SK-N-SH treated with all-trans-retinoic acid at 6 μM for 48 hours (cell line): ENCODE measurements at regions not wholly inside any gene's neighbourhood (a gene's known extent, or its start where the extent isn't known, plus 50 kb on each side); places are given as distances from the start of the nearest gene placed in this dataset.

ENCODE experiments used
- CSRNP3 ChIP-seq: fragments of 250-450 bp; sonication (Bioruptor Pico); IDR thresholded peaks from 2 replicates; pipeline ENCODE4 v1.5.1; 2021; ENCODE audit warnings: mild to moderate bottlenecking, moderate library complexity
- TCF4 ChIP-seq: fragments of 250-450 bp; sonication (Bioruptor Pico); IDR thresholded peaks from 2 replicates; pipeline ENCODE4 v1.8.0; 2021; ENCODE audit warnings: mild to moderate bottlenecking, moderate library complexity, borderline replicate concordance
- TOX ChIP-seq: fragments of 250-450 bp; sonication (Bioruptor Pico); IDR thresholded peaks from 2 replicates; pipeline ENCODE4 v1.8.0; 2021; ENCODE audit warnings: mild to moderate bottlenecking, moderate library complexity, borderline replicate concordance
- TSHZ2 ChIP-seq: fragments of 250-450 bp; sonication (Bioruptor Pico); IDR thresholded peaks from 2 replicates; pipeline ENCODE4 v1.5.0; 2020; ENCODE audit warnings: mild to moderate bottlenecking, moderate library complexity
- ZNF70 ChIP-seq: fragments of 450-650 bp; formaldehyde crosslinking; IDR thresholded peaks from 2 replicates; pipeline ENCODE4 v1.5.0; 2020; ENCODE audit warnings: mild to moderate bottlenecking, moderate library complexity

GRCh38 chr2:199018826-199019225 lies 438.9 kb downstream of the SATB2 start:
- TF ChIP-seq ZNF70 (CRISPR knock-in tag) (no peak), TOX (no peak), CSRNP3 (CRISPR knock-in tag) (no peak), TCF4 (no peak), TSHZ2 (CRISPR knock-in tag) (no peak)
